IPS-18a (cell line): ENCODE measurements at regions not wholly inside any gene's neighbourhood (a gene's known extent, or its start where the extent isn't known, plus 50 kb on each side); places are given as distances from the start of the nearest gene placed in this dataset.

Experiments
- H3K27ac ChIP-seq: one replicate; pipeline ENCODE4 v1.5.1; 2013; ENCODE audit warnings: low read length
- H3K27me3 ChIP-seq: one replicate; pipeline ENCODE4 v1.6.1; 2013; ENCODE audit warnings: mild to moderate bottlenecking, low read length; ENCODE audit not compliant: control insufficient read depth, insufficient read depth
- H3K36me3 ChIP-seq: one replicate; pipeline ENCODE4 v1.6.1; 2013; ENCODE audit warnings: low read depth, low read length; ENCODE audit not compliant: control insufficient read depth
- H3K4me1 ChIP-seq: one replicate; pipeline ENCODE4 v1.6.1; 2013; ENCODE audit warnings: low read depth, low read length; ENCODE audit not compliant: control insufficient read depth
- H3K4me3 ChIP-seq: one replicate; pipeline ENCODE4 v1.5.1; 2013; ENCODE audit warnings: low read length
- H3K9ac ChIP-seq: one replicate; pipeline ENCODE4 v1.6.1; 2013; ENCODE audit warnings: mild to moderate bottlenecking, low read length, moderate library complexity
- H3K9me3 ChIP-seq: one replicate; pipeline ENCODE4 v1.6.1; 2013; ENCODE audit warnings: low read depth, low read length; ENCODE audit not compliant: control insufficient read depth

GRCh38 chr2:201959198-201959597 lies 74.5 kb upstream of the FZD7 start:
- Histone ChIP-seq H3K4me1 (no peaks in the 10 kb centered on the region), H3K9ac (no peak overlapping the region), H3K36me3 (no peaks in the 10 kb centered on the region), H3K9me3 (no peaks in the 10 kb centered on the region), H3K27ac (no peak overlapping the region), H3K27me3 (no peaks in the 10 kb centered on the region), H3K4me3 (no peak overlapping the region)

GRCh38 chr2:201959626-201960025 lies 74.0 kb upstream of the FZD7 start:
- Histone ChIP-seq H3K4me1 (no peaks in the 10 kb centered on the region), H3K4me3 (no peak overlapping the region), H3K27me3 (no peaks in the 10 kb centered on the region), H3K36me3 (no peaks in the 10 kb centered on the region), H3K27ac (no peak overlapping the region), H3K9me3 (no peaks in the 10 kb centered on the region), H3K9ac (no peak overlapping the region)

GRCh38 chr2:201960305-201960704 lies 73.3 kb upstream of the FZD7 start:
- H3K9me3 ChIP-seq, result no peaks in the 10 kb centered on the region
- no peaks in the 10 kb centered on the region for H3K4me1 ChIP-seq
- H3K36me3 ChIP-seq, result no peaks in the 10 kb centered on the region
- H3K27me3 ChIP-seq, result no peaks in the 10 kb centered on the region
- H3K9ac ChIP-seq, result no peak overlapping the region
- no peak overlapping the region for H3K27ac ChIP-seq
- no peak overlapping the region for H3K4me3 ChIP-seq

- Histone ChIP-seq H3K9ac (no peak overlapping the region), H3K4me1 (peaks cover 1% of the 10 kb centered on the region), H3K4me3 (no peak overlapping the region), H3K9me3 (no peaks in the 10 kb centered on the region), H3K27me3 (no peaks in the 10 kb centered on the region), H3K27ac (no peak overlapping the region), H3K36me3 (no peaks in the 10 kb centered on the region)
These were observed 72.3 kb upstream of the FZD7 start for GRCh38 chr2:201961401-201961800.

GRCh38 chr2:201962774-201963562 lies 70.7 kb upstream of the FZD7 start:
- Histone ChIP-seq H3K4me3 (no peak overlapping the region), H3K4me1 (peaks cover 11% of the 10 kb centered on the region), H3K27ac (no peak overlapping the region), H3K9ac (no peak overlapping the region), H3K36me3 (no peaks in the 10 kb centered on the region), H3K9me3 (no peaks in the 10 kb centered on the region), H3K27me3 (no peaks in the 10 kb centered on the region)

GRCh38 chr2:201964011-201964410 lies 69.6 kb upstream of the FZD7 start:
- no peaks in the 10 kb centered on the region for H3K36me3 ChIP-seq
- peaks cover 14% of the 10 kb centered on the region for H3K4me1 ChIP-seq
- H3K27me3 ChIP-seq, result no peaks in the 10 kb centered on the region
- H3K9me3 ChIP-seq, result no peaks in the 10 kb centered on the region
- no peak overlapping the region for H3K9ac ChIP-seq
- H3K4me3 ChIP-seq, result no peak overlapping the region
- H3K27ac ChIP-seq, result no peak overlapping the region

- Histone ChIP-seq H3K27ac (no peak overlapping the region), H3K9ac (no peak overlapping the region), H3K36me3 (no peaks in the 10 kb centered on the region), H3K9me3 (no peaks in the 10 kb centered on the region), H3K4me1 (peaks cover 14% of the 10 kb centered on the region), H3K27me3 (no peaks in the 10 kb centered on the region), H3K4me3 (no peak overlapping the region)
These were observed 68.9 kb upstream of the FZD7 start for GRCh38 chr2:201964631-201965206.

- no peaks in the 10 kb centered on the region for H3K36me3 ChIP-seq
- H3K9me3 ChIP-seq, result no peaks in the 10 kb centered on the region
- no peak overlapping the region for H3K9ac ChIP-seq
- H3K27me3 ChIP-seq, result no peaks in the 10 kb centered on the region
- H3K4me1 ChIP-seq, result peaks cover 14% of the 10 kb centered on the region
- H3K4me3 ChIP-seq, result no peak overlapping the region
- H3K27ac ChIP-seq, result no peak overlapping the region
These were observed 68.1 kb upstream of the FZD7 start for GRCh38 chr2:201965550-201965949.

GRCh38 chr2:201966691-201967438 lies 66.8 kb upstream of the FZD7 start:
- no peaks in the 10 kb centered on the region for H3K36me3 ChIP-seq
- H3K4me3 ChIP-seq, result no peak overlapping the region
- no peaks in the 10 kb centered on the region for H3K27me3 ChIP-seq
- no peak overlapping the region for H3K27ac ChIP-seq
- H3K9me3 ChIP-seq, result no peaks in the 10 kb centered on the region
- peaks cover 24% of the 10 kb centered on the region for H3K4me1 ChIP-seq
- H3K9ac ChIP-seq, result no peak overlapping the region

GRCh38 chr2:201968050-201968449 lies 65.6 kb upstream of the FZD7 start:
- Histone ChIP-seq H3K9ac (no peak overlapping the region), H3K27ac (no peak overlapping the region), H3K27me3 (no peaks in the 10 kb centered on the region), H3K36me3 (no peaks in the 10 kb centered on the region), H3K9me3 (no peaks in the 10 kb centered on the region), H3K4me1 (peaks cover 34% of the 10 kb centered on the region), H3K4me3 (no peak overlapping the region)

GRCh38 chr2:201968476-201968875 lies 65.2 kb upstream of the FZD7 start:
- peaks cover 39% of the 10 kb centered on the region for H3K4me1 ChIP-seq
- no peak overlapping the region for H3K9ac ChIP-seq
- no peak overlapping the region for H3K4me3 ChIP-seq
- H3K27me3 ChIP-seq, result no peaks in the 10 kb centered on the region
- no peaks in the 10 kb centered on the region for H3K9me3 ChIP-seq
- H3K36me3 ChIP-seq, result no peaks in the 10 kb centered on the region
- H3K27ac ChIP-seq, result no peak overlapping the region
